Tibial nerve (tissue), 4 donors: ENCODE measurements at regions not wholly inside any gene's neighbourhood (a gene's known extent, or its start where the extent isn't known, plus 50 kb on each side); places are given as distances from the start of the nearest gene placed in this dataset.

Experiments used
- DNase-seq, 2 donors: peaks; one replicate each; pipeline ENCODE4 v3.0.0-alpha.2; 2019; ENCODE audit warnings: low spot score in 2 of 2
- H3K27ac ChIP-seq, 4 donors: fragments of 200-600 bp; sonication (generic) in 3 of 4; one replicate each; pipeline ENCODE4 v1.5.1; 2017 to 2019; ENCODE audit warnings: mild to moderate bottlenecking in 1 of 4
- H3K27me3 ChIP-seq, 2 donors: fragments of 200-600 bp; sonication (generic) in 1 of 2; one replicate each; pipeline versions ENCODE4 v1.5.1 to v1.6.0; 2017 to 2019
- H3K36me3 ChIP-seq, 3 donors: fragments of 200-600 bp; sonication (generic); one replicate each; pipeline ENCODE4 v1.5.1; 2018 to 2019
- H3K4me1 ChIP-seq, 4 donors: fragments of 200-600 bp; sonication (generic) in 3 of 4; one replicate each; pipeline ENCODE4 v1.5.1; 2017 to 2019
- H3K4me3 ChIP-seq, 4 donors: fragments of 200-600 bp; sonication (generic) in 3 of 4; one replicate each; pipeline ENCODE4 v1.5.1; 2017 to 2019; ENCODE audit warnings: mild to moderate bottlenecking in 1 of 4, moderate library complexity in 1 of 4
- H3K9me3 ChIP-seq, 4 donors: fragments of 200-600 bp; sonication (generic) in 3 of 4; one replicate each; pipeline ENCODE4 v1.5.1; 2017 to 2019
- CTCF ChIP-seq, 5 experiments: fragments of 200-600 bp in 3 of 5; fragments of 450-650 bp in 2 of 5; sonication (generic) in 3 of 5; IDR thresholded peaks; one replicate each; pipeline ENCODE4 v1.5.1; 2016 to 2019; ENCODE audit warnings: antibody characterized with exemption in 5 of 5, mild to moderate bottlenecking in 3 of 5, moderate library complexity in 2 of 5
- EP300 ChIP-seq, 2 donors: sonication (generic); formaldehyde crosslinking; IDR thresholded peaks; one replicate each; pipeline ENCODE4 v1.6.1; 2017; ENCODE audit warnings: antibody characterized with exemption in 2 of 2, mild to moderate bottlenecking in 1 of 2
- POLR2A ChIP-seq, 2 donors: fragments of 450-650 bp; IDR thresholded peaks; one replicate each; pipeline ENCODE4 v1.6.1; 2017; ENCODE audit warnings: antibody characterized with exemption in 2 of 2, mild to moderate bottlenecking in 2 of 2, moderate library complexity in 2 of 2
- WGBS, 2 donors: methylation state at CpG; one replicate each; pipeline ENCODE4 v1.1.5; 2018; 5-methylcytosine and 5-hydroxymethylcytosine counted together

- 12 to 17% methylated on average over 33 to 36 of the region's 36 CpGs for WGBS, 2 donors
- TF ChIP-seq CTCF (IDR thresholded peaks at IDR 0.05) (no peak), EP300 (IDR thresholded peaks at IDR 0.05) (no peak), POLR2A (IDR thresholded peaks at IDR 0.05) (no peak)
- Histone ChIP-seq H3K27ac (no peak overlapping the region), H3K4me1 (peaks cover 0 to 15% (median 7%) of the 10 kb centered on the region in 4 donors), H3K4me3 (peak overlapping the region in 2 of 4 donors; percentile 12 to 26), H3K36me3 (no peaks in the 10 kb centered on the region), H3K9me3 (no peaks in the 10 kb centered on the region), H3K27me3 (peaks cover 0 to 18% of the 10 kb centered on the region in 2 donors)
- no peak for DNase-seq
Measured at GRCh38 chr22:26903030-26903856, 245.9 kb downstream of the MIAT start.

- DNase-seq = no peak
- peaks cover 0 to 10% (median 0%) of the 10 kb centered on the region in 3 donors for H3K36me3 ChIP-seq
- H3K27ac ChIP-seq = no peak overlapping the region
- no peak for TF ChIP-seq POLR2A (IDR thresholded peaks at IDR 0.05)
- TF ChIP-seq CTCF (IDR thresholded peaks at IDR 0.05) = no peak
- TF ChIP-seq EP300 (IDR thresholded peaks at IDR 0.05) = no peak
- H3K9me3 ChIP-seq = no peaks in the 10 kb centered on the region
- WGBS, 2 donors = 43 to 45% methylated on average over 3 of the region's 3 CpGs
- peaks cover 0 to 18% of the 10 kb centered on the region in 2 donors for H3K27me3 ChIP-seq
- H3K4me1 ChIP-seq = peaks cover 0 to 15% (median 7%) of the 10 kb centered on the region in 4 donors
- no peak overlapping the region for H3K4me3 ChIP-seq
Measured at GRCh38 chr22:26904483-26904882, 247.1 kb downstream of the MIAT start.

DNA sequence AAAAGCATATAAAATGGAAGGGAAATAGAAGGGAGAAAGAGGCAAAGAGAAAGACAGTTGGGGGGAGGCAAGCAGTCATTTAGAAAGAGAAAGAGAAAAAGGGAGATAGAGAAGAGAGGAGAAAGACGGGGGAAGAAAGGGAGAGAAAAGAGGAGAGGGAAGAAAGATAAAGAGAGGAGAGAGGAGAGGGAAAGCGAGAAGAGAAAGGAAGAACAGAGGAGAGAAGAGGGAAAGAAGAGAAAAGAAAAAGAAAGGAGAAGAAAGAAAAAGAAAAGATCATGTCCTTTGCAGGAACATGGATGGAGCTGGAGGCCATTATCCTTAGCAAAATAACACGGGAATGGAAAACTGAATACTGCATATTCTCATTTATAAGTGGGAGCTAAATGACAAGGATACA is 247.7 kb downstream of the MIAT start:
- H3K4me1 ChIP-seq = peaks cover 0 to 15% (median 7%) of the 10 kb centered on the region in 4 donors
- H3K36me3 ChIP-seq = peaks cover 0 to 10% (median 0%) of the 10 kb centered on the region in 3 donors
- 72 to 83% methylated on average over 3 of the region's 3 CpGs for WGBS, 2 donors
- peaks cover 0 to 18% of the 10 kb centered on the region in 2 donors for H3K27me3 ChIP-seq
- no peak for DNase-seq
- no peak overlapping the region for H3K4me3 ChIP-seq
- TF ChIP-seq EP300 (IDR thresholded peaks at IDR 0.05) = no peak
- no peak for TF ChIP-seq POLR2A (IDR thresholded peaks at IDR 0.05)
- no peak for TF ChIP-seq CTCF (IDR thresholded peaks at IDR 0.05)
- H3K27ac ChIP-seq = no peak overlapping the region
- no peaks in the 10 kb centered on the region for H3K9me3 ChIP-seq

DNA sequence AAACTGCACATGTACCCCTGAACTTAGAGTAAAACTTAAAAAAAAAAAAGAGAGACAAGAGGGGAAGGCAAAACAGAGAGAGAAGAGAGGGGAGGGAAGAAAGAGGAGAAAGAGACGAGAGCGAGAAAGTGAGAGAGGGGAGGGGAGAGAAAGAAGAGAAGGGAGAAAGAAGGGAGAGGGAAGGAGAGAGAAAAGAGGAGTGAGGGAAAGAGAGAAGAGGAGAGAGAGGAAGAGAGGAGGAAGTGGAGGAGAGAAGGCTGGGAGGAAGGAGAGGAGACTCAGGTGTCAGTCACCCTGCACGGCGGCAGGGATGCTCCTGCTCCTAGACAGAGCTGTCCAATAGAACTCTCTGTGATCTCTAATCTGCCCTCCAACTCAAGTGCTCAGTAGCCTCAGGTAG is 248.3 kb downstream of the MIAT start:
- H3K27ac ChIP-seq = no peak overlapping the region
- TF ChIP-seq CTCF (IDR thresholded peaks at IDR 0.05) = no peak
- no peak for TF ChIP-seq POLR2A (IDR thresholded peaks at IDR 0.05)
- no peak for TF ChIP-seq EP300 (IDR thresholded peaks at IDR 0.05)
- DNase-seq = no peak
- 61 to 66% methylated on average over 4 of the region's 4 CpGs for WGBS, 2 donors
- H3K9me3 ChIP-seq = no peaks in the 10 kb centered on the region
- peaks cover 0 to 15% (median 7%) of the 10 kb centered on the region in 4 donors for H3K4me1 ChIP-seq
- H3K27me3 ChIP-seq = peaks cover 0 to 18% of the 10 kb centered on the region in 2 donors
- no peak overlapping the region for H3K4me3 ChIP-seq
- peaks cover 0 to 10% (median 0%) of the 10 kb centered on the region in 3 donors for H3K36me3 ChIP-seq

DNA sequence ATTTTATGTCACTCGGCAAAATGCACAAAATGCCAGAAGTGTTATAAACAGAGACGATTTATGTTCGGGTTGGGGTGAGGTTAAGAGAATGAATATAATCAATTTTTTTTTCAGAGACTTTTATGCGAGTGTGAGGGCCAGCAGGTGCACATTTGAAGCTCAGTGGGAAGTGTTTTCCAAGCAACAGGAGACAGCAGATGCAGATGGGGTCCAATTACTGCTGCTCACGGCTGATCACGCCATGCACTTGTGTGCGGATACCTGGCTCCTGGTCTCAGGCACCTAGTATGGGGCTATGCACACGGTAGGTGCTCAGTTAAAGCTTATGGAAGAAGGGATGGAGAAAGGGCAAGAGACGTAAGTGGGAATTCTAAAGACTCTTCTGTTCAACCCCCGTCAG is 249.1 kb downstream of the MIAT start:
- Histone ChIP-seq H3K9me3 (no peaks in the 10 kb centered on the region), H3K4me1 (peaks cover 0 to 15% (median 7%) of the 10 kb centered on the region in 4 donors), H3K4me3 (no peak overlapping the region), H3K27me3 (peaks cover 0 to 13% of the 10 kb centered on the region in 2 donors), H3K27ac (no peak overlapping the region), H3K36me3 (peaks cover 0 to 10% (median 0%) of the 10 kb centered on the region in 3 donors)
- DNase-seq = no peak
- no peak for TF ChIP-seq EP300 (IDR thresholded peaks at IDR 0.05)
- TF ChIP-seq CTCF (IDR thresholded peaks at IDR 0.05) = no peak
- no peak for TF ChIP-seq POLR2A (IDR thresholded peaks at IDR 0.05)
- WGBS, 2 donors = 83 to 86% methylated on average over 10 of the region's 10 CpGs
